ENCODE measurements at regions not wholly inside any gene's neighbourhood (a gene's known extent, or its start where the extent isn't known, plus 50 kb on each side); places are given as distances from the start of the nearest gene placed in this dataset.
"Not testable (repeated sequence)": the region's sequence is repeated elsewhere in the genome, so short reads cannot be mapped to it uniquely, and the experiment has no call there.

DNA sequence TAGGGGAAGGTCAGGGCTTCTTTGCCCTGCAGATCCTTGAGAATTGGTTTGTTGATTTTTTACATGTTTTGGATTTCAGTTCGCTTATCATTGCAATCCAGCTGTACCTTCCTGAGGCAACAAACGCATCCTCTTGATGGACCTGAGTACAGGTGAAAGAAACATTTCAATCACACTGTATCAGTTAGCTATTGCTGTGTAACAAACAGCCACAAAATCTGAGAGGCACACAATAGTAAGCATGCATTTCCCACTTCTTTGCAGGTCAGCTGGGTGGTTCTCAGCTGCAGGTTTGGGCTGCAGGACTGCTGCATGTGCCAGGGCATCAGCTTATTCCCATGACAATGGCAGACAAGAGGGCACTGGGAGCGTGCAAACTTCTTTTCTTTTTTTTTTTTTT is 586.4 kb downstream of the MATN1 start:
- no peak overlapping the region for H3K4me3 ChIP-seq (replicated peaks; ENCODE audit: low read depth, low read length)
- DNase-seq (ENCODE audit: low read depth), result no peak
- TF ChIP-seq, protein P1, sequence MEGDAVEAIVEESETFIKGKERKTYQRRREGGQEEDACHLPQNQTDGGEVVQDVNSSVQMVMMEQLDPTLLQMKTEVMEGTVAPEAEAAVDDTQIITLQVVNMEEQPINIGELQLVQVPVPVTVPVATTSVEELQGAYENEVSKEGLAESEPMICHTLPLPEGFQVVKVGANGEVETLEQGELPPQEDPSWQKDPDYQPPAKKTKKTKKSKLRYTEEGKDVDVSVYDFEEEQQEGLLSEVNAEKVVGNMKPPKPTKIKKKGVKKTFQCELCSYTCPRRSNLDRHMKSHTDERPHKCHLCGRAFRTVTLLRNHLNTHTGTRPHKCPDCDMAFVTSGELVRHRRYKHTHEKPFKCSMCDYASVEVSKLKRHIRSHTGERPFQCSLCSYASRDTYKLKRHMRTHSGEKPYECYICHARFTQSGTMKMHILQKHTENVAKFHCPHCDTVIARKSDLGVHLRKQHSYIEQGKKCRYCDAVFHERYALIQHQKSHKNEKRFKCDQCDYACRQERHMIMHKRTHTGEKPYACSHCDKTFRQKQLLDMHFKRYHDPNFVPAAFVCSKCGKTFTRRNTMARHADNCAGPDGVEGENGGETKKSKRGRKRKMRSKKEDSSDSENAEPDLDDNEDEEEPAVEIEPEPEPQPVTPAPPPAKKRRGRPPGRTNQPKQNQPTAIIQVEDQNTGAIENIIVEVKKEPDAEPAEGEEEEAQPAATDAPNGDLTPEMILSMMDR (IDR thresholded peaks at IDR 0.05; ENCODE audit: low read length, missing control alignments), result no peak

DNA sequence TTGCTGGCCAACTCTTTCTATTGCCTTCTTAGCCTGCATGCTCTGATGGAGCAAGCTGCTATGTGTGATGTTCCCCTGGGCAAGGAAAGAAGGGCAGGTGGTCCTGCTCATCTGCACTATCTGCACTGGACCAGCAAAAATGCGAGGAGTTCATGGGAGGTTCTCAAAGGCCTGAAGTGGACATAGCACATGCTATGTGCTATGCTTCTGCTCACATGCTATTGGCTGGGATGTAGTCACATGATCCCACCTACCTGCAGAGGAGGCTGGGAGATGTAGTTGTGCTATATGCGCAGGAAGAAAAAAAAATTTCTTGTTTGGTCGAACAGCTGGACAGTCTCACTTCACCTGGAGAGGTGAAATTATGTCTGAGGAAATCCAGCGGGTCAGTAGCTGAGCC is 587.7 kb downstream of the MATN1 start:
- no peak for DNase-seq (ENCODE audit: low read depth)
- H3K4me3 ChIP-seq (replicated peaks; ENCODE audit: low read depth, low read length), result no peak overlapping the region
- TF ChIP-seq, protein P1 (IDR thresholded peaks at IDR 0.05; ENCODE audit: low read length, missing control alignments), result no peak

DNA sequence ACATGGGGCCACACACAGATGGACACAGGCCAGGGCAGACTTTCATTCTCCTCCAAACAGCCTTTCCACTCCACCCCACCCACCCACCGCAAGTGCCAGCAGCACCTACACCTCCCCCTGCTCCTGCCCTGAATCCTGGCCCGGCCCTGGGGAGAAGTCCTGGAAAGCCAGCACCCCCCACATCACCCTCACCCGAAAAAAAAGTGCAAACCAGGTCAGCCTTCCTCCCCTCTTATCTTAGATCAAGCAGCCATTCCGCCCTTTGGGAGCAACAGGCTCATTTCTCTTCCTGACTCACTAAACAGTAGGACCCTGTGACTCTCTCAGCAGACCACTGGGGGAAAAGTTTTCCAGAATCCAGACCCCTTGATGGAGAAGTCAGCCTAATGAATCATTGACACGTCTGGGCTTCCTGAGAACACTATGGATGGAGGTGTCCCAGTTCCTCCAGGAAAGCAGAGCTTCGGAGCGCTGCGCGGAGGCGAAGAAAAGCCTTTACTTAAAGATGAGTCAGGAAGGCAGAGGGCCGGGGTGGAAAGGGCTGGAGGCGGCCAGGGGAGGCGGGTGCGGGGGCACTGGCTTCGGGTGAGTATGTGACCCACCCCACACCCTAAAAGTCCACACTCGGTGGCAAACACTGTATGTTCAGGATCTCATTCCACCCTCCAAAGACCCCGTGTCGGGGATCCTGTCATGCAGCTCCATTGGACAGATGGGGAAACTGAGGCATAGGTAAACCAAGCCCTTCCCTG is 588.7 kb downstream of the MATN1 start:
- TF ChIP-seq, protein P1 (IDR thresholded peaks at IDR 0.05; ENCODE audit: low read length, missing control alignments), result no peak
- DNase-seq (ENCODE audit: low read depth), result no peak
- H3K4me3 ChIP-seq (replicated peaks; ENCODE audit: low read depth, low read length), result no peak overlapping the region

DNA sequence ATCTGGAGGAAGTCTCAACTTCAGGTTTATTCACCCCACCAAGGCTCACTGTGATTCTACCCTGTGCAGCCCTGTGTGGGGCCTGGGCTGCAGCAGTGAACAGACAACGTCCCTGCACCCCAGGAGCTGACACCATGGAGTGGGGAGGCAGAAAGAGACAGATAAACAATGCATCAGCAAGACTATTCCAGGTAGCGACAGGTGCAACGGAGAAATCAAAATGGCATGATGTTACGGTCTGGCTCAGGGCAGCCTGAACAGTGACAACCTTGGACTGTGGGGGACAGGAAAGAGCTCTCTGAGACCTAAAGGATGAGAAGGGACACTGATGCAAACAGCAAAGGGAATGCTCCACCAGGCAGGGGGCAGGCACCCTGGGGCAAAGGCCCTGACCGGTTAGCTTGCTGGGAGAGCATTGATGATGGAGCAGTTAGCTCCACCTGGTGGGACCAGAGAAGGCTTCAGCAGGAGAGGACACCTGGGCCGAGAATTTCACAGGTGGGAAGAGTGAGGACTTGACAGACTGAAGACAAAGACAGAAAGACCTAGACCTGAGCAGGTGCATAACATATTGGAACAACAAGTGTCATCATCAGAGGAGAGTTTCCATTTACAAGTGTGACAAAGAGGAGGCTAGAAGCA is 589.9 kb downstream of the MATN1 start:
- DNase-seq (ENCODE audit: low read depth), result no peak
- H3K4me3 ChIP-seq (replicated peaks; ENCODE audit: low read depth, low read length), result no peak overlapping the region
- TF ChIP-seq, protein P1 (IDR thresholded peaks at IDR 0.05; ENCODE audit: low read length, missing control alignments), result no peak

DNA sequence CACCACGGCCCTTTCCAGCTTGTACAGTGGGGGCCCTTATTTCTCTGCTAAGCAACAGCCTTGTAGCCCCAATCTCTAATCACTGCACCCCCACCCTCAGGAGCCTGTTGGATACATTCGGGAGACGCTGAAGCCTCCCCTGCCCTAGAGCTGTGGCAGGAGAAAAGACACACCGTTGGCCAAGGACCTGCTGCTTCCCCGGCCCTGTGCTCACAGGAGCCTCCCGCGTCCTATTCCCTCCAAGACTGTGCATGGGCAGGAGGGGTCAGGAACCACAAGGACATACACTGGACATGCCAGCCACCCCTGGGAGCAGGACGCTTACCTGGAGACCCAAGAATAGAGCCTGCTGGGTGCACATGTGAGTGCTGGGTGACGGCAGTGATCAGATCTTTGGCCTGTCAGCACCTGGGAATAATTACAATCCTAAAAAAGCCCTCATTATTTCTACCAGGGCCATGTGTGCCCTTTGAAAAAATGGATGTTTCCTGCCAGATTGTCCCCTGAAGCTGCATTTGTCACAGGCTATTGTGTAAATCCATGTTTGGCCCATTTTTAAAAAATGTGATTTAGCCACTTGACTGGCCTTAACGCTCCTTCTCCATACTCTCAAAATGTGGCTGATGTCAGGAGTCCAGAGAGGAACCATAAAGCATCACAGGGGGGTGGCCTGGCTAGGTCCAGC is 590.6 kb downstream of the MATN1 start:
- DNase-seq (ENCODE audit: low read depth), result no peak
- H3K4me3 ChIP-seq (replicated peaks; ENCODE audit: low read depth, low read length), result no peak overlapping the region
- TF ChIP-seq, protein P1 (IDR thresholded peaks at IDR 0.05; ENCODE audit: low read length, missing control alignments), result no peak

DNA sequence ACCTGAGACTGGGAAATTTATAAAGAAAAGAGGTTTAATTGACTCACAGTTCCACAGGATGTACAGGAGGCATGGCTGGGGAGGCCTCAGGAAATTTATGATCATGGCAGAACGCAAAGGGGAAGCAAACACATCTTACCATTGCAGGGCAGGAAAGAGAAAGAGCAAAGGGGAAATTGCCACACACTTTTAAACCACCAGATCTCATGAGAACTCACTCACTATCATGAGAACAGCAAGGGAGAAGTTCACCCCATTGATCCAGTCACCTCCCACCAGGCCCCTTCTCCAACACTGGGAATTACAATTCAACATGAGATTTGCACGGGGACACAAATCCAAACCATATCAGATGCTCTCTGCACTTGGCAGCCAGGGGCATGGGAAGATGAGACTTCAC is 592.8 kb downstream of the MATN1 start:
- not testable (repeated sequence) for DNase-seq (ENCODE audit: low read depth); H3K4me3 ChIP-seq (replicated peaks; ENCODE audit: low read depth, low read length)

DNA sequence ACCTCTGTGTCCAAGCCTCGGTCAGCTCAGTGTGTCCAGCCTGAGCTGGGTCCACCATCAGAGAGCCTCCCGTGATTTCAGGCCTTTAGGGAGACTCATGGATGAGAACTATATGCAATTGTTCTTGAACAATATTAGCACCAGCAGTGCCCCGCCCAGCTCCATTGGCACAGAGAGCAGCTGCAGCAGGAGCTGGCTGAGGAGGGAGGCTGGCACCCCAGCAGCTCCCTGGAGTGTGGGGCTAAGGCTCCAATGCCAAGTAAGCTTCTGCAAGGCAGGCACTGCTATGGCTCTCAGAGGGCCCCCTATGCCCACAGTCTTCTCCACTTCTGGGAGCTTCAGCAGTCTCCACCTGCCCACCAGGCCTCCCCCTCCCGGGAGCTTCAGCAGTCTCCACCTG is 593.3 kb downstream of the MATN1 start:
- no peak for DNase-seq (ENCODE audit: low read depth)
- no peak overlapping the region for H3K4me3 ChIP-seq (replicated peaks; ENCODE audit: low read depth, low read length)
- TF ChIP-seq, protein P1 (IDR thresholded peaks at IDR 0.05; ENCODE audit: low read length, missing control alignments), result no peak

All from fibroblast of pulmonary artery (primary cell).